ENCODE measurements at regions not wholly inside any gene's neighbourhood (a gene's known extent, or its start where the extent isn't known, plus 50 kb on each side); places are given as distances from the start of the nearest gene placed in this dataset.
"Not testable (repeated sequence)": the region's sequence is repeated elsewhere in the genome, so short reads cannot be mapped to it uniquely, and the experiment has no call there.

GRCh38 chr2:89236832-89237450 is 545.5 kb downstream of the RPIA start:
- H3K9ac ChIP-seq (replicated peaks; ENCODE audit: extremely low read depth, insufficient read depth, low read length); CTCF ChIA-PET; H3K36me3 ChIP-seq (ENCODE audit: control insufficient read depth in 2 of 2, extremely low read depth in 1 of 2, insufficient read depth in 2 of 2, low read length in 2 of 2); H3K4me3 ChIP-seq (replicated peaks in 1 of 3; ENCODE audit: insufficient read depth in 1 of 3, low read depth in 1 of 3, low read length in 3 of 3); POLR2A ChIA-PET; H3K9me1 ChIP-seq (replicated peaks; ENCODE audit: control insufficient read depth, extremely low read depth, insufficient read depth, low read length); H4K20me1 ChIP-seq (replicated peaks; ENCODE audit: control insufficient read depth, extremely low read depth, insufficient read depth, low read length); H3K27ac ChIP-seq (ENCODE audit: insufficient read depth, low read depth, low read length); H2AFZ ChIP-seq (ENCODE audit: low read depth, low read length); H3K4me1 ChIP-seq (ENCODE audit: control insufficient read depth, extremely low read depth, insufficient read depth, low read length); H3K9me3 ChIP-seq (replicated peaks; ENCODE audit: control insufficient read depth, insufficient read depth, low read length); FAIRE-seq; intact Hi-C loops (cut with micrococcal nuclease); H3K4me2 ChIP-seq (ENCODE audit: insufficient read depth, low read length); BruUV-seq (replicated peaks); H3K27me3 ChIP-seq (ENCODE audit: control insufficient read depth in 2 of 2, insufficient read depth in 2 of 2, low read length in 2 of 2); dilution Hi-C loops (cut with MboI; ENCODE audit: extremely low pct_ligation_motif_present, low sequenced_read_pairs); DNase-seq (ENCODE audit: low read depth, low spot score); H3K79me2 ChIP-seq (ENCODE audit: control insufficient read depth, insufficient read depth, low read length): not testable (repeated sequence)

GRCh38 chr2:89237783-89238182 is 546.3 kb downstream of the RPIA start:
- intact Hi-C loops (cut with micrococcal nuclease); FAIRE-seq; H3K9ac ChIP-seq (replicated peaks; ENCODE audit: extremely low read depth, insufficient read depth, low read length); CTCF ChIA-PET; H3K9me1 ChIP-seq (replicated peaks; ENCODE audit: control insufficient read depth, extremely low read depth, insufficient read depth, low read length); H3K27ac ChIP-seq (ENCODE audit: insufficient read depth, low read depth, low read length); POLR2A ChIA-PET; H3K36me3 ChIP-seq (ENCODE audit: control insufficient read depth in 2 of 2, extremely low read depth in 1 of 2, insufficient read depth in 2 of 2, low read length in 2 of 2); H2AFZ ChIP-seq (ENCODE audit: low read depth, low read length); H3K4me1 ChIP-seq (ENCODE audit: control insufficient read depth, extremely low read depth, insufficient read depth, low read length); H3K9me3 ChIP-seq (replicated peaks; ENCODE audit: control insufficient read depth, insufficient read depth, low read length); H3K79me2 ChIP-seq (ENCODE audit: control insufficient read depth, insufficient read depth, low read length); H4K20me1 ChIP-seq (replicated peaks; ENCODE audit: control insufficient read depth, extremely low read depth, insufficient read depth, low read length); H3K4me3 ChIP-seq (replicated peaks in 1 of 3; ENCODE audit: insufficient read depth in 1 of 3, low read depth in 1 of 3, low read length in 3 of 3); H3K4me2 ChIP-seq (ENCODE audit: insufficient read depth, low read length); DNase-seq (ENCODE audit: low read depth, low spot score); BruUV-seq (replicated peaks); dilution Hi-C loops (cut with MboI; ENCODE audit: extremely low pct_ligation_motif_present, low sequenced_read_pairs); H3K27me3 ChIP-seq (ENCODE audit: control insufficient read depth in 2 of 2, insufficient read depth in 2 of 2, low read length in 2 of 2): not testable (repeated sequence)
